Ectodermal cell (in vitro differentiated cells): ENCODE measurements at regions not wholly inside any gene's neighbourhood (a gene's known extent, or its start where the extent isn't known, plus 50 kb on each side); places are given as distances from the start of the nearest gene placed in this dataset.

Experiments used
- H3K27ac ChIP-seq: 2 replicates; pipeline ENCODE4 v1.7.0; 2013; ENCODE audit warnings: mild to moderate bottlenecking, low read depth, low read length; ENCODE audit not compliant: insufficient read depth, poor library complexity, severe bottlenecking
- H3K27me3 ChIP-seq: 2 replicates; pipeline ENCODE4 v1.7.0; 2013; ENCODE audit warnings: mild to moderate bottlenecking, low read length; ENCODE audit not compliant: insufficient read depth, control insufficient read depth, poor library complexity, severe bottlenecking
- H3K36me3 ChIP-seq: one replicate; pipeline ENCODE4 v1.7.0; 2013; ENCODE audit warnings: low read length; ENCODE audit not compliant: control insufficient read depth, insufficient read depth
- H3K4me1 ChIP-seq: one replicate; pipeline ENCODE4 v1.7.0; 2013; ENCODE audit warnings: low read length; ENCODE audit not compliant: control insufficient read depth, insufficient read depth
- H3K4me3 ChIP-seq: 2 replicates; pipeline ENCODE4 v1.7.0; 2013; ENCODE audit warnings: low read depth, low read length, control low read depth; ENCODE audit not compliant: insufficient read depth
- H3K9me3 ChIP-seq: 2 replicates; pipeline ENCODE4 v1.7.0; 2013; ENCODE audit warnings: mild to moderate bottlenecking, low read length, moderate library complexity; ENCODE audit not compliant: control insufficient read depth
- WGBS, 2 experiments: methylation state at CpG; one replicate each; pipeline ENCODE4 v1.1.7; 2013; ENCODE audit warnings: missing lambda C conversion rate in 2 of 2; 5-methylcytosine and 5-hydroxymethylcytosine counted together

DNA sequence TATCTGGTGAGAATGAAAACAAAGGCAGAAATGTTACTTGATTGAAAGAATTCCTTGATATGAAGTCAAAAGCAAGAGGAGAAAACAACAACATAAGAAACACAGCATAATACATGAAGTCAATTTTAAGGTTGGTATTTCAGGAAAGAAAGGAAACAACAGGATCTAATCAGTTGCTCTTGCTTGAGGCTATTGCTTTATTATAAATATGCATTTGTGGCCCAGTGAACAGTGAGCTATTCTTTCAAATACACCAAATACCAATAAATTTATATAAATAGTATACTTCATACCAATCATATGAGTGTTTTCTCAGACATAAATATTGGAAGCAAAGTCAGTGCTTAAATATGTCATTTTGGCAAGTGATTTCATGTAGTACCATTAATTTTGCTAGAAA, 806.6 kb downstream of the NXPH1 start:
- Histone ChIP-seq H3K4me1 (no peaks in the 10 kb centered on the region), H3K36me3 (no peaks in the 10 kb centered on the region), H3K9me3 (no peaks in the 10 kb centered on the region), H3K4me3 (no peak overlapping the region), H3K27ac (no peak overlapping the region), H3K27me3 (no peaks in the 10 kb centered on the region)

DNA sequence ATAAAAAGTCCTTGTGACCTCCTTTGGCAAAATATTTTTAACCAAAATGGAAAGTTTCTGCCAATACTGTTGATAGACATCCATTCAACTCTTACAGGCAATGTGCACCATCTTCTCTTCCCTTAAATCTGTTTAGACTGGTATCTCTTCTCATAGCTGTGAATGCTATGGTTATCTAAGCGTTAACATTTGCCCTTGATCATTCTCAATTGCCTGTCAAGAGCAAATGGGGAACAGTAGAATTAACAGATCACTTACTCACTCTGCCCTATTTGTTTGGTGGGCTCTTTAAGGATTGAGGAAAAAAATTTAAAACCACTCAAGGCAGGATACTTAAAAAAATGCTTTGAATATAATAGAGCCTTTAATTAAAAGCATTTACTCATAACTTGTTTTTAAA, 808.4 kb downstream of the NXPH1 start:
- Histone ChIP-seq H3K36me3 (no peaks in the 10 kb centered on the region), H3K4me3 (no peak overlapping the region), H3K27ac (no peak overlapping the region), H3K9me3 (no peaks in the 10 kb centered on the region), H3K27me3 (no peaks in the 10 kb centered on the region), H3K4me1 (no peaks in the 10 kb centered on the region)
- WGBS, 2 experiments: 93% methylated on average over 1 of the region's 1 CpG; no CpG with 5 or more reads in 1 of the 2 experiments

DNA sequence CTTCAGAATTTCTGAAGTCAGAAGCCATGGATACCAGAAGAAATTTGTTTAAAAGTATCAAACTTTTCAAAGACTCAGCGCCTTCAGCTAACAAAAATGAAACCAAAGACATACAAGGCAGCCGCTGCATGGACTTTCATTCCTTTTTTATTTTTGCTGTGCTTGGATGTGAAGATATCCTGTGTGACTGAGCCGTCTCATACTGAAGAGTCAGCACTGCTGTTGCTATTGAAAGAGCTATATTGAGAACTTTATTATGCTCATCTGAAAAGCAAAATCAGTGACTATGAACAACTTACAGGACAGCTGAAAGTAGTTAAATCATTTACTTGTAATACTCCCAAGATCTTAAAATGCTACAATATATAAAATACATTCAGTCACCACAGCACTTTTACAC, 809.2 kb downstream of the NXPH1 start:
- WGBS, 2 experiments: 89 to 97% methylated on average over 3 of the region's 3 CpGs
- no peaks in the 10 kb centered on the region for H3K9me3 ChIP-seq
- H3K27me3 ChIP-seq: no peaks in the 10 kb centered on the region
- no peak overlapping the region for H3K4me3 ChIP-seq
- no peaks in the 10 kb centered on the region for H3K36me3 ChIP-seq
- no peaks in the 10 kb centered on the region for H3K4me1 ChIP-seq
- no peak overlapping the region for H3K27ac ChIP-seq

DNA sequence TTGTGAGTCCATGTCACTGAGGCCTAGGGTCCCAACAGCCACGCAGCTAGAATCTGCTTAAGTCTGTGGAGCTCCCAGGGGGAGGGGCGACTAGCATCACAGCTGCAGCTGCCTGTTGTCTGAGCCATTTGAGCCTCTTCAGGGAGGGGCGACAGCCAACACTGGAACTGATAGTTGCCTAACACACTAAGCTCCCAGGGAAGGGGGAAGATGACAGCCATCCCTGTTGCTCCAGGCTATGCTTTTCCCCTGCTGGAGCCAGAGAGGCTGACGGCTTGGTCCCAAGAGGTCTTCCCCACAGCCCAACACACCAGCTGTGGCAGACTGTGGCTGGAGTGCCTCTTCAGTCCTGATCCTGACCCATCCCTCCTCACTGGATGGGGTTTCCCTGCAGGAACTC, 817.5 kb downstream of the NXPH1 start:
- Histone ChIP-seq H3K36me3 (no peaks in the 10 kb centered on the region), H3K4me3 (no peak overlapping the region)
- WGBS, 2 experiments: 75 to 84% methylated on average over 4 of the region's 4 CpGs

DNA sequence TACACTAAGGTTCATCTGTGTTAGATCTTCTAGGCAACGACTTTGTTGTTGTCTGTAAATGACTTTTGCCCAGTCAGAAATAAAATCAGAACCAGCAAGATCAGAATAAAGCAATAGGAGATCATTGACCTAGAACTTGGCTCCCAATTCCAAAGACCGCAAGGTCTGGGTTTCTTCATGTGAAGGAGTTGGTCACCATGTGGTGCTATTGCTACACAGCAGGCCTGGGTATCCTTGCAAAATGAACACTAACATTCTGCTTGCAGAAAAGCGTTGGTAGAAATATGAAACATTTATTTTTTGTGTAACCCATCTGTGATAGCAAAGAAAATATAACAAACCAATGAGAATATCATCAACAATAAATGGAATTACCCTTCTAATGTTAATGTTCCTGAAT, 831.0 kb downstream of the NXPH1 start:
- H3K9me3 ChIP-seq: no peaks in the 10 kb centered on the region
- H3K4me3 ChIP-seq: no peak overlapping the region
- no peaks in the 10 kb centered on the region for H3K36me3 ChIP-seq
- H3K27me3 ChIP-seq: no peaks in the 10 kb centered on the region
- H3K4me1 ChIP-seq: no peaks in the 10 kb centered on the region
- 97 to 98% methylated on average over 2 to 3 of the region's 3 CpGs for WGBS, 2 experiments
- H3K27ac ChIP-seq: no peak overlapping the region

More for the DNA sequence above, 817.5 kb downstream of the NXPH1 start:
- no peaks in the 10 kb centered on the region for H3K9me3 ChIP-seq
- peaks cover 4% of the 10 kb centered on the region for H3K4me1 ChIP-seq
- no peaks in the 10 kb centered on the region for H3K27me3 ChIP-seq
- no peak overlapping the region for H3K27ac ChIP-seq

DNA sequence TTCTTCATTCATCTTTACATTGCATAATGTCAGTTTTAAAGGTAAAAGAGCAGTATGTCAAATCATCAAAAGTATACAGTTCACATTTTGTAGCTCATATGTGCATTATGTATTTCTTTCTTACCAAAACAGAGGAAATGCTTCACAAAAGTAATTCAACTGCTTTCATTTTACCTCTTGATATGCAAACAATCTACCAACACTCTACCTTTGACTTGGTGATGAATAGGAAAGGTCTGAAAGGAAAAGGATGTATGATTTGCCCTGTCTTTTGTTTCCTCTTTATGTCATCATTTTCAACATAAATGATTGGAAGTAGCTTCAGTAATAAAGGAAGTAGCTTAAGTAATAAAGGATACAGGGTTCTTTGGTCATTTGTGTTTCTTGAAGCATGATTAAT, 846.7 kb downstream of the NXPH1 start:
- H3K27me3 ChIP-seq: no peaks in the 10 kb centered on the region
- no peaks in the 10 kb centered on the region for H3K9me3 ChIP-seq

DNA sequence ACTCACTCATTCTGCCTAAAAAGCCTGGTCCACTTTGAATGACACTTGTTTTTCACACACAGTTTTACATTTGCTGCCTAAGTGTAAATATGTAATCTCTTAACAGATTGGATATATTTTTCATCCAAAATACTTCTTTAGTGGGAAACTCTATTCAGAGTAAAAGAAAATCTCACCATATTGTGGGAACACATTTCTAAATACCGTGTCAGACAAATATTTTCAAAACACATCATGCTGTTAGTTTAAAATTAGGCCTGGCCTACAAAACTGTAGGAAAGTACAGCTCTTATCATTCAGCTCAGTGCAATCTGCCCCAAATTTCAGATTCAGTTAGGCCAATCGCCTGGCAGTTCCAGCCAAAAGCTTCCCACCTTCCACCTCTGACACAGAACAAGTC, 849.8 kb downstream of the NXPH1 start:
- 91 to 97% methylated on average over 2 of the region's 2 CpGs for WGBS, 2 experiments

More for the DNA sequence above, 846.7 kb downstream of the NXPH1 start:
- no peak overlapping the region for H3K27ac ChIP-seq
- H3K36me3 ChIP-seq: no peaks in the 10 kb centered on the region
- no peak overlapping the region for H3K4me3 ChIP-seq
- H3K4me1 ChIP-seq: no peaks in the 10 kb centered on the region

DNA sequence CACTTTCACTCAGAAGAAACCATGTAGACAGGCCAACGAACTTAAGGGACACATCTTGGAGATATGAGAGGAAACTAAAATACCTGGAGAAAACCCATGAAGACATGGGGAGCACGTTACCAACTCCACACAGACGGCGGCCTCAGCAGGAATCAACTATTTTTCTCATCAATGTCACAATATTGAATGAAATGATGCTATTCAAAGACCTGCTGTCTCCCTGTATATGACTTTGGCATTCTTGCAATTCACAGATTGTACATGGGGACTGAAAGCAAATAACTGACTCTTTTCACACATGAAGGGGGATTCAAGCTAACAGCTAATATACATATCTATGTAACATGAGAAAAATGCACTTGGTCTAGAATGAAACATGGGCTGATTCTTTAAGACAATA, 869.0 kb downstream of the NXPH1 start:
- no peak overlapping the region for H3K27ac ChIP-seq
- no peak overlapping the region for H3K4me3 ChIP-seq
- H3K27me3 ChIP-seq: no peaks in the 10 kb centered on the region
- no peaks in the 10 kb centered on the region for H3K4me1 ChIP-seq
- WGBS, 2 experiments: 90 to 97% methylated on average over 4 of the region's 4 CpGs
- no peaks in the 10 kb centered on the region for H3K9me3 ChIP-seq
- no peaks in the 10 kb centered on the region for H3K36me3 ChIP-seq

More for the DNA sequence above, 849.8 kb downstream of the NXPH1 start:
- Histone ChIP-seq H3K27ac (no peak overlapping the region), H3K4me3 (no peak overlapping the region), H3K36me3 (no peaks in the 10 kb centered on the region), H3K27me3 (no peaks in the 10 kb centered on the region), H3K9me3 (no peaks in the 10 kb centered on the region), H3K4me1 (no peaks in the 10 kb centered on the region)

DNA sequence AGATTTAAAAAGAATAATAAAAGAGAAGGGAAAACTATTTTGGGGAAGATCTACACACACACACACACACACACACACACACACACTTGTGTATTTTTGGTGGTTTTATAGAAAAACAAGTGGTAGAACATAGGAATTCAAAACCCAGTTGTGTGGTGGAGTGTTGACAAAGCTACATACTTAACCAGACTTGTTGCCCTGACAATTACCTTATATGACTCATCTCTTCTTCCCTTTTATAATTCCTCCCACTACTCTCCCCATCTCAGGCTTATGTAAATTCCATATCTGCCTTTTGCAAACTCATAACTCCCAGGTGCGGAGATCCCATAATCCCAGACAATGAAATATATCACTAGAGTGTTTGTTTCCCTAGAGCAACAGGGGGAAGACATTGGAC, 873.7 kb downstream of the NXPH1 start:
- 100% methylated on average over 1 of the region's 1 CpG; no CpG with 5 or more reads in 1 of the 2 experiments for WGBS, 2 experiments
- Histone ChIP-seq H3K9me3 (no peaks in the 10 kb centered on the region), H3K36me3 (no peaks in the 10 kb centered on the region), H3K4me1 (no peaks in the 10 kb centered on the region), H3K27me3 (no peaks in the 10 kb centered on the region), H3K4me3 (no peak overlapping the region), H3K27ac (no peak overlapping the region)

DNA sequence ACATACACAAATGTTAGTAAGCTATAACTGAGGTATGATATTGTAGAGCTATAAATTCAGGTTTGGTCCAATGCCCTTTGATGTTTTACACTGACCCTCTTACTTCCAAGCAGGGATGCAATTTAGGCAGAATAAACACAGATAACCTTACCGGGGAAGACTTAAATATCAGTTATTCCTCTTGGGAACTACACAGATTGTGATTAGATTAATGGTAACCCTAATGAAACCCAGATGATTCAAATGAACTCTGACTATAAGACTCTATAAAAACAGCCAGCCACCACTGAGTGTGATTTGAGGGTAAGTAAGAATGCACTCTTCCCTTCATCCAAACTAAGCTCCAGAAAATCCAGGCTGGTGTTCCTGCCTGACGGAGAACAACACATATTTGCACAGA, 891.1 kb downstream of the NXPH1 start:
- no peaks in the 10 kb centered on the region for H3K4me1 ChIP-seq
- no peak overlapping the region for H3K27ac ChIP-seq
- WGBS, 2 experiments: 93 to 96% methylated on average over 2 of the region's 2 CpGs
- H3K36me3 ChIP-seq: no peaks in the 10 kb centered on the region
- H3K4me3 ChIP-seq: no peak overlapping the region
- no peaks in the 10 kb centered on the region for H3K27me3 ChIP-seq
- H3K9me3 ChIP-seq: no peaks in the 10 kb centered on the region

DNA sequence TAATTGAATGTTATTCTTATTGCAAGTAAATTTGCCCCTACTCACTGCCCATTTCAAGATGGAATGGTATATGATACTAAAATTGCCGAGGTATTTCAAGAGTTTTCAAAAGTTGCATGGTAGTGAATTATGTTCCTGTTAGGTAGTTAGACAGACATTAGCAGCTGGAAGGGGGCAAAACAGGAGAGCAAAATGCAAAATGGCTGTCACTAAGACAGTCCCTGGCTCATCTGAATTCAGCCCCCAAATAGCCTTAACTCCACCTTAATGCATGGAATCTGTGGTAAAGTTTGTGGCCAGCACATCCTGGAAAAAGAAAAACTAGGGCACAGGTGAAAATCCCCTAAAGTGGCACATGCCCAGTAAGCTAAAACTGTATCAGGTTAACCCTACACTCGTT, 894.9 kb downstream of the NXPH1 start:
- 89 to 92% methylated on average over 2 of the region's 2 CpGs for WGBS, 2 experiments
- no peaks in the 10 kb centered on the region for H3K36me3 ChIP-seq
- H3K4me1 ChIP-seq: no peaks in the 10 kb centered on the region
- H3K9me3 ChIP-seq: no peaks in the 10 kb centered on the region
- no peak overlapping the region for H3K27ac ChIP-seq
- no peak overlapping the region for H3K4me3 ChIP-seq
- no peaks in the 10 kb centered on the region for H3K27me3 ChIP-seq
